ENCODE measurements at regions not wholly inside any gene's neighbourhood (a gene's known extent, or its start where the extent isn't known, plus 50 kb on each side); places are given as distances from the start of the nearest gene placed in this dataset.

DNA sequence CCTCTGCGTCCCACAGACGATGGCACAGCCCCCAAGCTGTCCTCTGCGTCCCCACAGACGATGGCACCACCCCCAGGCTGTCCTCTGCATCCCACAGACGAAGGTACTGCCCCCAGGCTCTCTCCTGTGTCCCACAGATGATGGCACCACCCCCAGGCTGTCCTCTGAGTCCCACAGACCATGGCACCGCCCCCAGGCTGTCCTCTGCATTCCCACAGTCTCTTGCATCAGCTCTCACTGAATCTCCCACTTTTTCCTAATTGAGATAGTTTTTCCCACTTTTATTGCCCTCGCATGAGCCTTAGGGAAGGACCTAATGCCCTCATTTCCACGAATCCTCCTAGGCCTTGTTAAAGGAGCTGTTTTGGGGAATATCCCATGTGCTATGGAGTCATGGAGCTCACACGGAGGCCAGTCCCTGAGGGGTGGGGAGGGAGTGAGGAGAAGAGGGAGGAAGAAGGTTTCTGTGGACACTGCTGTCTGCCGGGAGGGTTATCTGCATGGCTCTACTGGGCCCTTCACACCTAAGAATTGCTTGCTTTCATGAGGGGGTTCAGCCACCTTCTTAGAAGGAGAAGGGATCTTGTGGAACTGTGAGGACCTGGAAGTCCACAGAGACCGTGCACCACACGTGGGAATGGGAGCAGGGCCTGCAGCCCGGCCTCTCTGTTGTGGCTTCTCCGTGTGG, 58.2 kb upstream of the PTCH1 start:
- H3K27ac ChIP-seq (ENCODE audit: low read depth in 2 of 2, low read length in 2 of 2): no peak overlapping the region
- FAIRE-seq (no peak), DNase-seq (no peak)
- no peak overlapping the region for H3K9ac ChIP-seq (ENCODE audit: low read length in 3 of 3)
- no peaks in the 10 kb centered on the region for H3K27me3 ChIP-seq (ENCODE audit: control insufficient read depth, insufficient read depth, low read length)
- no peaks in the 10 kb centered on the region for H3K4me1 ChIP-seq (ENCODE audit: control insufficient read depth in 2 of 3, insufficient read depth in 2 of 3, low read depth in 1 of 3, low read length in 3 of 3)
- intact Hi-C loops (cut with DNase I): no loop called here
- no peak for TF ChIP-seq CTCF (IDR thresholded peaks at IDR 0.05; ENCODE audit: borderline replicate concordance, extremely low read depth, insufficient read depth)
- no peaks in the 10 kb centered on the region for H3K9me3 ChIP-seq (ENCODE audit: control insufficient read depth in 2 of 3, insufficient read depth in 1 of 3, low read length in 3 of 3)
- no peaks in the 10 kb centered on the region for H3K36me3 ChIP-seq (ENCODE audit: control insufficient read depth in 2 of 3, insufficient read depth in 3 of 3, low read length in 3 of 3)
- no peak overlapping the region for H3K4me3 ChIP-seq (ENCODE audit: low read length in 3 of 3)

GRCh38 chr9:95574176-95574575, 57.4 kb upstream of the PTCH1 start:
- no peak for DNase-seq
- intact Hi-C loops (cut with DNase I): no loop called here

DNA sequence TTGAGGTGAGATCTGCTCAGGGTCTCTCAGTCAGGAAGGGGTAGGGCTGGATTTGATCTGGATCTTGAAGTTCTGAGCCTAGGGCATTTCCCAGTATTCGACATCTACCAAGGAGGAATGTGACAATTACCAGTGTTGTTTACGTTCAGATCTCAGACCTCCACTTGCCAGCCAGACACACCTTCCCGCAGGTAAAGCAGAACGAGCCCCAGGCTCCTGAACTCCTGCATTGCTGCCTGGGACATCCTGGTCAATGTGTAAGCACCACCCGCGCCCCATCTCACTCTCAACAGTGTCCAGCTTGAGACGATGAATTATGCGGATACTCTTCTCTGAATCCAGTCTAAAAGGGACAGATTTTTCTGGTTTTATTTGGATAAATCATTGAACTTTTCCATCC, 56.7 kb upstream of the PTCH1 start:
- no peak for TF ChIP-seq CTCF (IDR thresholded peaks at IDR 0.05; ENCODE audit: borderline replicate concordance, extremely low read depth, insufficient read depth)
- H3K9ac ChIP-seq (ENCODE audit: low read length in 3 of 3): no peak overlapping the region

More at GRCh38 chr9:95574176-95574575, 57.4 kb upstream of the PTCH1 start:
- no peaks in the 10 kb centered on the region for H3K27me3 ChIP-seq (ENCODE audit: control insufficient read depth, insufficient read depth, low read length)
- no peaks in the 10 kb centered on the region for H3K4me1 ChIP-seq (ENCODE audit: control insufficient read depth in 2 of 3, insufficient read depth in 2 of 3, low read depth in 1 of 3, low read length in 3 of 3)
- H3K9me3 ChIP-seq (ENCODE audit: control insufficient read depth in 2 of 3, insufficient read depth in 1 of 3, low read length in 3 of 3): no peaks in the 10 kb centered on the region
- no peak for TF ChIP-seq CTCF (IDR thresholded peaks at IDR 0.05; ENCODE audit: borderline replicate concordance, extremely low read depth, insufficient read depth)
- H3K9ac ChIP-seq (ENCODE audit: low read length in 3 of 3): no peak overlapping the region
- no peak overlapping the region for H3K4me3 ChIP-seq (ENCODE audit: low read length in 3 of 3)
- H3K27ac ChIP-seq (ENCODE audit: low read depth in 2 of 2, low read length in 2 of 2): no peak overlapping the region
- no peaks in the 10 kb centered on the region for H3K36me3 ChIP-seq (ENCODE audit: control insufficient read depth in 2 of 3, insufficient read depth in 3 of 3, low read length in 3 of 3)
- no peak for FAIRE-seq

More for the DNA sequence above, 56.7 kb upstream of the PTCH1 start:
- DNase-seq (no peak), FAIRE-seq (no peak)
- no peaks in the 10 kb centered on the region for H3K4me1 ChIP-seq (ENCODE audit: control insufficient read depth in 2 of 3, insufficient read depth in 2 of 3, low read depth in 1 of 3, low read length in 3 of 3)
- no peak overlapping the region for H3K4me3 ChIP-seq (ENCODE audit: low read length in 3 of 3)
- no peaks in the 10 kb centered on the region for H3K36me3 ChIP-seq (ENCODE audit: control insufficient read depth in 2 of 3, insufficient read depth in 3 of 3, low read length in 3 of 3)
- intact Hi-C loops (cut with DNase I): no loop called here
- H3K27ac ChIP-seq (ENCODE audit: low read depth in 2 of 2, low read length in 2 of 2): no peak overlapping the region
- no peaks in the 10 kb centered on the region for H3K9me3 ChIP-seq (ENCODE audit: control insufficient read depth in 2 of 3, insufficient read depth in 1 of 3, low read length in 3 of 3)
- no peaks in the 10 kb centered on the region for H3K27me3 ChIP-seq (ENCODE audit: control insufficient read depth, insufficient read depth, low read length)

Data from kidney (tissue), 13 donors.